ENCODE measurements at regions not wholly inside any gene's neighbourhood (a gene's known extent, or its start where the extent isn't known, plus 50 kb on each side); places are given as distances from the start of the nearest gene placed in this dataset.

GRCh38 chr1:72365693-72366092, 83.4 kb upstream of the NEGR1 start:
- no peak for DNase-seq

GRCh38 chr1:72362538-72362937, 80.2 kb upstream of the NEGR1 start:
- DNase-seq: no peak

- no peak for DNase-seq
Measured at GRCh38 chr1:72357411-72357810, 75.1 kb upstream of the NEGR1 start.

DNA sequence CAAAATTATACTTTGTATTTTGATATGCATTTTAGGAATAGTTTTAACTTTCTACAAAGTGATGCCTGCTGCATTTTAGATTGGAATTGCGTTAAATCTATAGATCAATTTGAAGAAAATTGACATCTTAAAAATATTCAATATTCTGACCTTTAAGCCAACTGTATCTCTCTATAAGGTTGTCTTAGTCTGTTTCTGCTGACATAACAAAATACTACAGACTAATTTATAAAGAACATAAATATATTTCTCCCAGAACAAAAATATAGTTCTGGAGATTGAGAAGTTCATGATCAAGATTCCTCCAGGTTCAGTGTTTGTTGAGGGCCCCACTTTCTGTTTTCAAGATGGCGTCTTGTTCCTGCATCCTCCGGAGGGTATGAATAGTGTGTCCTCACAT, 73.6 kb upstream of the NEGR1 start:
- no peak for DNase-seq

- no peak for DNase-seq
Measured at GRCh38 chr1:72341661-72342060, 59.3 kb upstream of the NEGR1 start.

- no peak for DNase-seq
Measured at GRCh38 chr1:72336776-72337175, 54.4 kb upstream of the NEGR1 start.

Measured in CD4-positive, alpha-beta T cell treated with Interleukin-1 beta for 1 hour (primary cell).